Activated CD4-positive, alpha-beta T cell treated with anti-CD3 and anti-CD28 coated beads for 36 hours (primary cell): ENCODE measurements at regions not wholly inside any gene's neighbourhood (a gene's known extent, or its start where the extent isn't known, plus 50 kb on each side); places are given as distances from the start of the nearest gene placed in this dataset.

Experiments
- ATAC-seq: fragments of 200-7000 bp; cut with Tn5 transposase; one replicate; pipeline ENCODE4 v1.10.0; 2021; ENCODE audit warnings: mild to moderate bottlenecking, moderate library complexity
- CTCF ChIA-PET: fragments of 350-600 bp; sonication (Branson Sonifier 250); formaldehyde crosslinking; loops from one replicate; lab custom pipeline; 2021; ENCODE audit warnings: antibody characterized with exemption; lab: Charles Lee
- POLR2A ChIA-PET: fragments of 350-600 bp; sonication (Branson Sonifier 250); formaldehyde crosslinking; loops from one replicate; lab custom pipeline; 2021; ENCODE audit warnings: antibody characterized with exemption, inconsistent platforms; lab: Charles Lee
- DNase-seq: peaks from one replicate; pipeline ENCODE4 v3.0.0-alpha.2; 2020
- H3K27ac Mint-ChIP-seq: one replicate; pipeline ENCODE4 v1.8.0; 2021; ENCODE audit warnings: mixed read lengths
- H3K27me3 Mint-ChIP-seq: one replicate; pipeline ENCODE4 v1.8.0; 2021; ENCODE audit warnings: mixed read lengths
- H3K36me3 Mint-ChIP-seq: one replicate; pipeline ENCODE4 v1.8.0; 2021; ENCODE audit warnings: low read depth, mixed read lengths
- H3K4me1 Mint-ChIP-seq: one replicate; pipeline ENCODE4 v1.8.0; 2021; ENCODE audit warnings: mixed read lengths
- H3K4me3 Mint-ChIP-seq: one replicate; pipeline ENCODE4 v1.8.0; 2021; ENCODE audit warnings: mild to moderate bottlenecking, moderate library complexity, mixed read lengths
- H3K9me3 Mint-ChIP-seq: one replicate; pipeline ENCODE4 v1.8.0; 2021; ENCODE audit warnings: low read depth, mixed read lengths
- intact Hi-C, 2 experiments: fragments of 100-400 bp; cut with DNase I in 1 of 2; cut with micrococcal nuclease in 1 of 2; formaldehyde crosslinking; loops; one replicate each; pipeline versions ENCODE4 v1.14.2 to v1.15.1; 2022 to 2024; cut with DNase I, micrococcal nuclease

- ChIA-PET POLR2A (no interaction called here), CTCF (no interaction called here)
- ATAC-seq (no peak), DNase-seq (no peak)
- H3K27ac Mint-ChIP-seq, result no peak overlapping the region
- H3K27me3 Mint-ChIP-seq, result no peaks in the 10 kb centered on the region
- intact Hi-C loops, result no loop called here
- H3K9me3 Mint-ChIP-seq, result no peaks in the 10 kb centered on the region
- no peaks in the 10 kb centered on the region for H3K36me3 Mint-ChIP-seq
- H3K4me1 Mint-ChIP-seq, result peaks cover 3% of the 10 kb centered on the region
- H3K4me3 Mint-ChIP-seq, result no peak overlapping the region
These were observed 365.9 kb upstream of the HS6ST1 start for GRCh38 chr2:128684523-128684922.

GRCh38 chr2:128685841-128686496, 367.3 kb upstream of the HS6ST1 start:
- no peak for ATAC-seq
- POLR2A ChIA-PET, result no interaction called here
- no peak overlapping the region for H3K4me3 Mint-ChIP-seq

GRCh38 chr2:128686497-128686859, 367.8 kb upstream of the HS6ST1 start:
- CTCF ChIA-PET, result no interaction called here
- Mint-ChIP-seq H3K27ac (no peak overlapping the region), H3K9me3 (no peaks in the 10 kb centered on the region), H3K4me3 (no peak overlapping the region), H3K4me1 (peaks cover 3% of the 10 kb centered on the region), H3K36me3 (no peaks in the 10 kb centered on the region), H3K27me3 (no peaks in the 10 kb centered on the region)
- DNase-seq (no peak), ATAC-seq (no peak)
- intact Hi-C loops, result no loop called here
- POLR2A ChIA-PET, result no interaction called here

More at GRCh38 chr2:128685841-128686496, 367.3 kb upstream of the HS6ST1 start:
- H3K36me3 Mint-ChIP-seq, result no peaks in the 10 kb centered on the region
- H3K27me3 Mint-ChIP-seq, result no peaks in the 10 kb centered on the region
- peaks cover 3% of the 10 kb centered on the region for H3K4me1 Mint-ChIP-seq
- H3K27ac Mint-ChIP-seq, result no peak overlapping the region
- CTCF ChIA-PET, result no interaction called here
- intact Hi-C loops, result no loop called here
- no peaks in the 10 kb centered on the region for H3K9me3 Mint-ChIP-seq
- no peak for DNase-seq

- ATAC-seq (no peak), DNase-seq (no peak)
- peaks cover 3% of the 10 kb centered on the region for H3K4me1 Mint-ChIP-seq
- intact Hi-C loops, result no loop called here
- no peaks in the 10 kb centered on the region for H3K36me3 Mint-ChIP-seq
- H3K4me3 Mint-ChIP-seq, result no peak overlapping the region
- CTCF ChIA-PET, result no interaction called here
- POLR2A ChIA-PET, result no interaction called here
- no peak overlapping the region for H3K27ac Mint-ChIP-seq
- H3K9me3 Mint-ChIP-seq, result no peaks in the 10 kb centered on the region
- H3K27me3 Mint-ChIP-seq, result no peaks in the 10 kb centered on the region
These were observed 368.4 kb upstream of the HS6ST1 start for GRCh38 chr2:128686881-128687555.

- POLR2A ChIA-PET, result no interaction called here
- no peak overlapping the region for H3K27ac Mint-ChIP-seq
- DNase-seq, result no peak
- H3K4me3 Mint-ChIP-seq, result no peak overlapping the region
- intact Hi-C loops, result no loop called here
- H3K4me1 Mint-ChIP-seq, result peaks cover 3% of the 10 kb centered on the region
- no peak for ATAC-seq
- CTCF ChIA-PET, result interaction anchor here (0.5 kb wide), 1 partner anchor 34 kb away, joined by 3 read pairs; no protein-coding TSS in a partner anchor
- no peaks in the 10 kb centered on the region for H3K27me3 Mint-ChIP-seq
- H3K9me3 Mint-ChIP-seq, result no peaks in the 10 kb centered on the region
- no peaks in the 10 kb centered on the region for H3K36me3 Mint-ChIP-seq
These were observed 368.9 kb upstream of the HS6ST1 start for GRCh38 chr2:128687565-128687964.

GRCh38 chr2:128689971-128690370, 371.3 kb upstream of the HS6ST1 start:
- Mint-ChIP-seq H3K9me3 (no peaks in the 10 kb centered on the region), H3K27ac (no peak overlapping the region), H3K4me3 (no peak overlapping the region), H3K4me1 (peaks cover 3% of the 10 kb centered on the region), H3K36me3 (no peaks in the 10 kb centered on the region), H3K27me3 (no peaks in the 10 kb centered on the region)
- DNase-seq (no peak), ATAC-seq (no peak)
- intact Hi-C loops, result no loop called here
- ChIA-PET CTCF (no interaction called here), POLR2A (no interaction called here)

GRCh38 chr2:128690431-128690830, 371.8 kb upstream of the HS6ST1 start:
- Mint-ChIP-seq H3K36me3 (no peaks in the 10 kb centered on the region), H3K27me3 (no peaks in the 10 kb centered on the region), H3K4me3 (no peak overlapping the region), H3K4me1 (peaks cover 3% of the 10 kb centered on the region), H3K9me3 (no peaks in the 10 kb centered on the region), H3K27ac (no peak overlapping the region)
- ChIA-PET CTCF (interaction anchor here (0.6 kb wide), 1 partner anchor 225 kb away, joined by 3 read pairs; no protein-coding TSS in a partner anchor), POLR2A (no interaction called here)
- intact Hi-C loops, result no loop called here
- no peak for ATAC-seq
- no peak for DNase-seq

GRCh38 chr2:128690869-128691268, 372.2 kb upstream of the HS6ST1 start:
- peaks cover 3% of the 10 kb centered on the region for H3K4me1 Mint-ChIP-seq
- CTCF ChIA-PET, result interaction anchor here (0.6 kb wide), 1 partner anchor 225 kb away, joined by 3 read pairs; no protein-coding TSS in a partner anchor
- ATAC-seq, result no peak
- intact Hi-C loops, result no loop called here
- H3K4me3 Mint-ChIP-seq, result no peak overlapping the region
- H3K9me3 Mint-ChIP-seq, result no peaks in the 10 kb centered on the region
- H3K27ac Mint-ChIP-seq, result no peak overlapping the region
- DNase-seq, result no peak
- POLR2A ChIA-PET, result no interaction called here
- no peaks in the 10 kb centered on the region for H3K27me3 Mint-ChIP-seq
- H3K36me3 Mint-ChIP-seq, result no peaks in the 10 kb centered on the region

- intact Hi-C loops, result no loop called here
These were observed 372.9 kb upstream of the HS6ST1 start for GRCh38 chr2:128691526-128691925.

GRCh38 chr2:128692895-128693742, 374.5 kb upstream of the HS6ST1 start:
- intact Hi-C loops, result no loop called here
- Mint-ChIP-seq H3K27ac (no peak overlapping the region), H3K27me3 (no peaks in the 10 kb centered on the region), H3K36me3 (no peaks in the 10 kb centered on the region), H3K4me1 (no peaks in the 10 kb centered on the region), H3K9me3 (no peaks in the 10 kb centered on the region), H3K4me3 (no peak overlapping the region)
- ATAC-seq (no peak), DNase-seq (no peak)
- POLR2A ChIA-PET, result no interaction called here
- CTCF ChIA-PET, result no interaction called here

More at GRCh38 chr2:128691526-128691925, 372.9 kb upstream of the HS6ST1 start:
- no peak overlapping the region for H3K27ac Mint-ChIP-seq
- no peaks in the 10 kb centered on the region for H3K27me3 Mint-ChIP-seq
- no peaks in the 10 kb centered on the region for H3K9me3 Mint-ChIP-seq
- ChIA-PET POLR2A (no interaction called here), CTCF (interaction anchor here (0.6 kb wide), 1 partner anchor 62 kb away, joined by 3 read pairs; no protein-coding TSS in a partner anchor)
- no peaks in the 10 kb centered on the region for H3K4me1 Mint-ChIP-seq
- ATAC-seq (no peak), DNase-seq (no peak)
- no peaks in the 10 kb centered on the region for H3K36me3 Mint-ChIP-seq
- H3K4me3 Mint-ChIP-seq, result no peak overlapping the region

GRCh38 chr2:128693743-128694029, 375.0 kb upstream of the HS6ST1 start:
- Mint-ChIP-seq H3K9me3 (no peaks in the 10 kb centered on the region), H3K36me3 (no peaks in the 10 kb centered on the region), H3K4me1 (no peaks in the 10 kb centered on the region), H3K27me3 (no peaks in the 10 kb centered on the region), H3K4me3 (no peak overlapping the region), H3K27ac (no peak overlapping the region)
- DNase-seq (no peak), ATAC-seq (no peak)
- ChIA-PET CTCF (no interaction called here), POLR2A (no interaction called here)
- intact Hi-C loops, result no loop called here
